HG03432 (cell line): ENCODE measurements at regions not wholly inside any gene's neighbourhood (a gene's known extent, or its start where the extent isn't known, plus 50 kb on each side); places are given as distances from the start of the nearest gene placed in this dataset.
"Not testable (repeated sequence)": the region's sequence is repeated elsewhere in the genome, so short reads cannot be mapped to it uniquely, and the experiment has no call there.

Source experiments
- ATAC-seq: cut with Tn5 transposase; IDR thresholded peaks from one replicate; pipeline ENCODE4 v1.9.1; 2021; ENCODE audit warnings: mild to moderate bottlenecking, moderate library complexity; ENCODE audit not compliant: unreplicated experiment

- no peak for ATAC-seq
Measured at GRCh38 chr21:25273959-25274358, 333.3 kb downstream of the MRPL39 start.

- no peak for ATAC-seq
Measured at GRCh38 chr21:25254491-25255174, 352.6 kb downstream of the MRPL39 start.

GRCh38 chr21:25246546-25246945 lies 360.7 kb downstream of the MRPL39 start:
- ATAC-seq, result no peak

- ATAC-seq, result no peak
Measured at GRCh38 chr21:25244735-25245134, 362.5 kb downstream of the MRPL39 start.

- ATAC-seq, result no peak
Measured at GRCh38 chr21:25243808-25244207, 363.5 kb downstream of the MRPL39 start.

GRCh38 chr21:25240974-25241373 lies 366.3 kb downstream of the MRPL39 start:
- no peak for ATAC-seq

GRCh38 chr21:25234857-25235801 lies 372.2 kb downstream of the MRPL39 start:
- ATAC-seq, result peak; percentile 89

- no peak for ATAC-seq
Measured at GRCh38 chr21:25220954-25221353, 386.3 kb downstream of the MRPL39 start.

GRCh38 chr21:25220169-25220568 lies 387.1 kb downstream of the MRPL39 start:
- no peak for ATAC-seq

- ATAC-seq, result peak; percentile 97
Measured at GRCh38 chr21:25215698-25216384, 391.4 kb downstream of the MRPL39 start.

- no peak for ATAC-seq
Measured at GRCh38 chr21:25214676-25215075, 392.6 kb downstream of the MRPL39 start.

- no peak for ATAC-seq
Measured at GRCh38 chr21:25199944-25200343, 407.3 kb downstream of the MRPL39 start.

- ATAC-seq, result peak; percentile 68
Measured at GRCh38 chr21:25191141-25191540, 416.1 kb downstream of the MRPL39 start.

- no peak for ATAC-seq
Measured at GRCh38 chr21:25189497-25189896, 417.8 kb downstream of the MRPL39 start.

- ATAC-seq, result peak; percentile 87
Measured at GRCh38 chr21:25188677-25189079, 418.6 kb downstream of the MRPL39 start.

GRCh38 chr21:25186273-25186672 lies 421.0 kb downstream of the MRPL39 start:
- no peak for ATAC-seq

- no peak for ATAC-seq
Measured at GRCh38 chr21:25183577-25183976, 423.7 kb downstream of the MRPL39 start.

- not testable (repeated sequence) for ATAC-seq
Measured at GRCh38 chr21:25181690-25182089, 425.6 kb downstream of the MRPL39 start.

GRCh38 chr21:25179116-25179515 lies 428.2 kb downstream of the MRPL39 start:
- no peak for ATAC-seq

GRCh38 chr21:25176637-25177412 lies 430.5 kb downstream of the MRPL39 start:
- peak; percentile 96 for ATAC-seq

GRCh38 chr21:25175938-25176337 lies 431.3 kb downstream of the MRPL39 start:
- ATAC-seq, result peak; percentile 40
